Kidney epithelial cell (primary cell): ENCODE measurements at regions not wholly inside any gene's neighbourhood (a gene's known extent, or its start where the extent isn't known, plus 50 kb on each side); places are given as distances from the start of the nearest gene placed in this dataset.
A peak's percentile ranks its signal among the peaks of the same experiment; 100 is the strongest.

Experiments used
- DNase-seq: peaks from one replicate; pipeline ENCODE4 v3.0.0-alpha.2; 2010; ENCODE audit warnings: low read depth
- H3K27me3 ChIP-seq: 2 replicates; pipeline ENCODE4 v1.6.0; 2011; ENCODE audit warnings: low read length; ENCODE audit not compliant: control insufficient read depth, insufficient read depth
- H3K36me3 ChIP-seq: 2 replicates; pipeline ENCODE4 v1.5.1; 2011; ENCODE audit warnings: low read length; ENCODE audit not compliant: control insufficient read depth, insufficient read depth
- H3K4me3 ChIP-seq: 2 replicates; pipeline ENCODE4 v1.5.1; 2011; ENCODE audit warnings: low read depth, mild to moderate bottlenecking, control low read depth, low read length
- TF ChIP-seq, protein P1 (sequence below): IDR thresholded peaks from 2 replicates; pipeline ENCODE4 v1.5.1; 2011; ENCODE audit warnings: mild to moderate bottlenecking, moderate library complexity, low read length, control low read depth, inconsistent platforms; ENCODE audit not compliant: insufficient read depth, poor library complexity, severe bottlenecking

- DNase-seq = no peak
- no peak overlapping the region for H3K4me3 ChIP-seq
- TF ChIP-seq, protein P1, sequence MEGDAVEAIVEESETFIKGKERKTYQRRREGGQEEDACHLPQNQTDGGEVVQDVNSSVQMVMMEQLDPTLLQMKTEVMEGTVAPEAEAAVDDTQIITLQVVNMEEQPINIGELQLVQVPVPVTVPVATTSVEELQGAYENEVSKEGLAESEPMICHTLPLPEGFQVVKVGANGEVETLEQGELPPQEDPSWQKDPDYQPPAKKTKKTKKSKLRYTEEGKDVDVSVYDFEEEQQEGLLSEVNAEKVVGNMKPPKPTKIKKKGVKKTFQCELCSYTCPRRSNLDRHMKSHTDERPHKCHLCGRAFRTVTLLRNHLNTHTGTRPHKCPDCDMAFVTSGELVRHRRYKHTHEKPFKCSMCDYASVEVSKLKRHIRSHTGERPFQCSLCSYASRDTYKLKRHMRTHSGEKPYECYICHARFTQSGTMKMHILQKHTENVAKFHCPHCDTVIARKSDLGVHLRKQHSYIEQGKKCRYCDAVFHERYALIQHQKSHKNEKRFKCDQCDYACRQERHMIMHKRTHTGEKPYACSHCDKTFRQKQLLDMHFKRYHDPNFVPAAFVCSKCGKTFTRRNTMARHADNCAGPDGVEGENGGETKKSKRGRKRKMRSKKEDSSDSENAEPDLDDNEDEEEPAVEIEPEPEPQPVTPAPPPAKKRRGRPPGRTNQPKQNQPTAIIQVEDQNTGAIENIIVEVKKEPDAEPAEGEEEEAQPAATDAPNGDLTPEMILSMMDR = no peak
- no peaks in the 10 kb centered on the region for H3K27me3 ChIP-seq
- no peaks in the 10 kb centered on the region for H3K36me3 ChIP-seq
Measured at GRCh38 chr9:32837551-32838058, 54.3 kb downstream of the TMEM215 start.

GRCh38 chr9:32839013-32839885, 55.9 kb downstream of the TMEM215 start:
- no peaks in the 10 kb centered on the region for H3K36me3 ChIP-seq
- no peak overlapping the region for H3K4me3 ChIP-seq
- peak; percentile 26 for DNase-seq
- H3K27me3 ChIP-seq = no peaks in the 10 kb centered on the region
- TF ChIP-seq, protein P1 = no peak

DNA sequence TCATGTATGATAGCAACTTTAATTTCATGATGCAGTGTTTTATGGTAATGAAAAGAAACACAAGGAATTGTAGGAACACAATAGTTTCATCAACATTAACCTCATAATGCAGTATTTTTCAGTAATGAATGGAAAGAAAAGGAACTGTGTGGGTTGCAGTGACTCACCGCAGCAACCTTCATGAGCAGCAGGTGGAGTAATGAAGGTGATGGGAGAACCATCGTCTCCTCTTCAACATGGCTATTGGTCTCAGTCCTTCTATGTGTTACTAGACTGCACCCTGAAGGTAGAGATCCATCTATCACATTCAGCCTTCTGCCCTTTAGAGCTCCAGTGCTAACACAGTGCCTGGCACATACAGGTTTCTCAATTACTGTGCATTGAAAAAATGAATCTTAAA, 58.0 kb downstream of the TMEM215 start:
- TF ChIP-seq, protein P1 = no peak
- Histone ChIP-seq H3K4me3 (no peak overlapping the region), H3K36me3 (no peaks in the 10 kb centered on the region), H3K27me3 (no peaks in the 10 kb centered on the region)
- DNase-seq = no peak

GRCh38 chr9:32843295-32843694, 60.0 kb downstream of the TMEM215 start:
- no peak for DNase-seq
- TF ChIP-seq, protein P1 = no peak
- H3K4me3 ChIP-seq = no peak overlapping the region
- H3K36me3 ChIP-seq = no peaks in the 10 kb centered on the region
- H3K27me3 ChIP-seq = no peaks in the 10 kb centered on the region

GRCh38 chr9:32844259-32844658, 60.9 kb downstream of the TMEM215 start:
- Histone ChIP-seq H3K27me3 (no peaks in the 10 kb centered on the region), H3K36me3 (no peaks in the 10 kb centered on the region), H3K4me3 (no peak overlapping the region)
- DNase-seq = no peak
- TF ChIP-seq, protein P1 = no peak

DNA sequence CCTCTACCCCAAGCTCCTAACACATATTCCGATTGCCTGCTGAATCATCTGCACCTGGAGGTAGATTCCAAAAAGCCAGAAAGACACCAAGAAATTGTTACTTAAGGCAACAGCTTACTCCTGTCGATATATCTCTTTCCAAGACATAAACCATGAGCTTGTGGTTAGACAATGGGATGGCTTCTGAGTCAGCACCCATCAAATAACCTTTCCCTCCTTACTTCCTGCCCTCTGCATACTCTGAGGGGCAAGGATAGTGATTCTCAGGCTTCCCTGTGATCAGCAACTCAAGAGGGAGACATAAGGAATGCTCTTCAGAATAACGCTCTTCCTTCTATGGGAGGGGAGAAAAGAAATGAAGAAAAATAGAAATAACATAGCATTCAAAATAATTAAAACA, 70.9 kb downstream of the TMEM215 start:
- Histone ChIP-seq H3K4me3 (no peak overlapping the region), H3K36me3 (no peaks in the 10 kb centered on the region), H3K27me3 (no peaks in the 10 kb centered on the region)
- DNase-seq = no peak
- TF ChIP-seq, protein P1 = no peak
